CD4-positive, alpha-beta T cell treated with Interleukin-6 for 4 hours (primary cell): ENCODE measurements at regions not wholly inside any gene's neighbourhood (a gene's known extent, or its start where the extent isn't known, plus 50 kb on each side); places are given as distances from the start of the nearest gene placed in this dataset.

Source experiments
- DNase-seq: peaks from one replicate; pipeline ENCODE4 v3.0.0-alpha.2; 2020; ENCODE audit warnings: mixed read lengths

DNA sequence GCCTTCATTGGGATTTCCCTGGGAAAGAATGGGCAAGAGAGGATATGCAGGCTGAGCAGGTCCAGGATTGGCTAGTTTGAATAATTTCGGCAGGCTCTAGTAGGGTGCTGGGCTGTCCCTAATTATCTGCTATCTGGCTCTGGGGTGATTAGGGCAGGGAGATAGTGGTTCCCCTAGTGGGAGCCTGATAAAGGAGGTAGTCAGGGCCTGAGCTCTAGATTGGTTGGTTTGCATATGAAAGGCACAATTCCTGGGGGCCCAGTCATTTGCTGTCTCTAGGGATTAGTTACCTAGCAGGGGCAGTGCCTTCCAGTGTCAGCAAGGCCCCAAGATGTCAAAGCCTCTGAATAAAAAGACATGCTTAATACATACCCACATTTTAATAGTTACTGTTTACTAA is 690.1 kb upstream of the KLHL29 start:
- no peak for DNase-seq

DNA sequence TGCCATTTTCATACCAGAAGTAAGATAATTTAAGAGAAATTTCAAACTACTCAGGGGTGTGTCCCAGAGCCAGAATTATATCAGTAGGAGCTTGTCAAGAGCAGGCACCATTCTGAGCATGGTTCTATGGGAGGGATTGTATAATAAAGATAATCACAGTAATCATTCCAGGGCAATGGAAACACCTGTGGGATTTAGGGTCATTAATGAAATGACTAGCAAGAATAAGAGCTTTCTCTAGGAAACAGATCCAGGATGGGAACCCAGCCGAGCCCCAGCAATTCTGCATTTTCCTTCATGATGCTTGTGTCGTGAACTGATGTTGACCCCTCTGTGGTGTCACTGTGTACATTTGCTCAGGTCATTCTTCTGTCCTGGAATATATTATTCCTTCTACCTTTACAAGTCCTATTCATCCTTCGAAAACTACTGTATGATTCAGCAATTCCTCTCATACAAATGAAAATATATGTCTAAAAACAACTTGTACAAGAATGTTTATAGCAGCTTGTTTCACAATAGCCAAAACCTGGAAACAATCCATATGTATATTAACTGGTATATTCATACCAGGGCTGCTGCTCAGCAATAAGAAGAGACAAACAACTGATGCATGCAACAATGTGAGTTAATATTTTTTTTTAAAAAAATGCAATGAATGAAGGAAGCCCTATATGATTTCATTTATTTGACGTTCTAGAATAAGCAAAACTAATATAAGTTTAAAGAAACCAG is 687.8 kb upstream of the KLHL29 start:
- no peak for DNase-seq

- DNase-seq, result no peak
These were observed 683.3 kb upstream of the KLHL29 start for GRCh38 chr2:22701561-22702160.

- DNase-seq, result no peak
These were observed 681.6 kb upstream of the KLHL29 start for GRCh38 chr2:22703286-22703920.

- DNase-seq, result no peak
These were observed 665.6 kb upstream of the KLHL29 start for GRCh38 chr2:22719396-22719795.

- DNase-seq, result no peak
These were observed 655.5 kb upstream of the KLHL29 start for GRCh38 chr2:22729466-22729865.

- DNase-seq, result no peak
These were observed 650.5 kb upstream of the KLHL29 start for GRCh38 chr2:22734373-22735045.

GRCh38 chr2:22737144-22737543 is 647.8 kb upstream of the KLHL29 start:
- no peak for DNase-seq

GRCh38 chr2:22741216-22741615 is 643.8 kb upstream of the KLHL29 start:
- no peak for DNase-seq

DNA sequence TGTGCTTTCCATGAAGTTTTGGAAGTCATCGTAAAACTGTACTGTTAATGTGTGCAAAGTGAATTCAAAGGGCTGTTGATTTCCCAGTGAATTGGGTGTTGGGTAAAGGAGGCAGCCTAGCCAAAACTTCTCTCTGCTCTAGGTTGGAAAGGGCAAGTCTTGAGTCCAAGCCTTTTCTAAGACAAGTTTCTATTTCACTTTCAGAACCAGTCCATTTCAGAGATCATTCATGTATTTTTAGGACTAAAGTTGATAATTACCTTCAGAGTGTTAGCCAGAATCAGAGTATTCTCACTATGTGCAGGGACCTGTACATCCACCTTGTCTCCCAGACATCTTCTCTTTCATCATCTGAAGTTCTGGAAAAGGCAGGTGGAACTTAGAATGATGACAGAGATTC is 636.1 kb upstream of the KLHL29 start:
- DNase-seq, result no peak

- DNase-seq, result no peak
These were observed 631.5 kb upstream of the KLHL29 start for GRCh38 chr2:22753476-22753875.

DNA sequence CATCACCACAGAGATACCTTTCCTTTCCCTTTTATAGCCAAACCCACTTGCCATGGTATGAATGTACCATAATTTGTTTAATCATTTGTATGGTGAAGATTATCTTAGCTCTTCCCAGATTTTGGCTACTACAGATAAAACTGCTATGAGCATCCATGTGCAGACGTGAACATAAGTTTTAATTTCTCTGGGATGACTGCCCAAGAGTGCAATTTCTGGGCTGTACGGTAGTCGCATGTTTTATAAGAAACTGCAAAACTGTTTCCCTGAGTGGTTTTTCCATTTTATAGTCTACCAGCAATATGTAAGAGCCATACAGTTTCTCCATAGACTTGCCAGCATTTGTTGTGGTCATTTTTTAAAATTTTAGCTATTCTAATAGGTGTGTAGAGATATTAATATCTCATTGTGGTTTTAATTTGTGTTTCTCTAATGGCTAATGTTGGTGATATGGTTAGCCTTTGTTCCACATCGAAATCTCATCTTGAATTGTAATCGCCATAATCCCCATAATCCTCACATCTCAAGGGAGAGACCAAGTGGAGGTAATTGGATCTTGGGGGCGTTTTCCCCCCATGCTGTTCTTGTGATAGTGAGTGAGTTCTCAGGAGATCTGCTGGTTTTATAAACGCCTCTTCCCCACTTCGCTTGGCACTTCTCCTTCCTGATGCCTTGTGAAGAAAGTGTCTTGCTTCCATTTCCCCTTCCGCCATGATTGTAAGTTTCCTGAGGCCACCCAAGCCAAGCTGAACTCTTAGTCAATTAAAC is 628.5 kb upstream of the KLHL29 start:
- DNase-seq, result no peak

DNA sequence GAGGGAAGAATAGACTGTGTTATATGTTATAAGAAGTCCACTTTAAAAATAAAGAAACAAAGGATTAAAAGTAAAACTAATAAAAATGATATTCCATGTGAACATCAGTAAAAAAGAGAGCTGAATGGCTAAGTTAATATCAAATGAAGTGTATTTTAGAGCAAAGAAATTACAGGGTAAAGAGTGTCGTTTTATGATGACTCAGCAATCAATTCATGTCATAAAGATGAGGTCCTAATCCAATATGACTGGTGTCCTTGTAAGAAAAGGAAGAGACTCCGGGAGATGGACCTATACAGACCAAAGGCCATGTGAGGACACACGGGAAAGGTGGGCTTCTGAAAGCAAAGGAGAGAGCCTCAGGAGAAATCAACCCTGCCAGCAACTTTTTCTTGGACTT is 615.5 kb upstream of the KLHL29 start:
- DNase-seq, result no peak

GRCh38 chr2:22784566-22784965 is 600.4 kb upstream of the KLHL29 start:
- no peak for DNase-seq

DNA sequence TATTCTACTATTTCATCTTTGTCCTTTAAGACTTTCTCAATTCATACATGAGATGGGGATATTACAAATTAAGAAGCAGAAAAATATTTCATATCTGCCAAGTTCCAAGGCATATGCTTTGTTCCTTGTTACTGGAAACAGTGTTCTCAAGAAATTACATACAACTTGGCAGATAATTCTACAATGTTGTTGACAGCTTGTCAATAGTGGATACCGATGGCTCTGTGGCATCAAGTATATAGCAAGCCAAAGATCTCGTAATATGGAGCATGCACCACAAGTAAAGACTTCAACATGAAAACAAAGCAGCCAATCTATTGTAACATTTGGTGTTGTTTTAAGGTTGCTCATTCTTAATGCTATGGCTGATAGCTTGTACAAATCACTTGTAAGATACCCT is 598.2 kb upstream of the KLHL29 start:
- DNase-seq, result no peak

GRCh38 chr2:22787745-22788144 is 597.2 kb upstream of the KLHL29 start:
- no peak for DNase-seq

DNA sequence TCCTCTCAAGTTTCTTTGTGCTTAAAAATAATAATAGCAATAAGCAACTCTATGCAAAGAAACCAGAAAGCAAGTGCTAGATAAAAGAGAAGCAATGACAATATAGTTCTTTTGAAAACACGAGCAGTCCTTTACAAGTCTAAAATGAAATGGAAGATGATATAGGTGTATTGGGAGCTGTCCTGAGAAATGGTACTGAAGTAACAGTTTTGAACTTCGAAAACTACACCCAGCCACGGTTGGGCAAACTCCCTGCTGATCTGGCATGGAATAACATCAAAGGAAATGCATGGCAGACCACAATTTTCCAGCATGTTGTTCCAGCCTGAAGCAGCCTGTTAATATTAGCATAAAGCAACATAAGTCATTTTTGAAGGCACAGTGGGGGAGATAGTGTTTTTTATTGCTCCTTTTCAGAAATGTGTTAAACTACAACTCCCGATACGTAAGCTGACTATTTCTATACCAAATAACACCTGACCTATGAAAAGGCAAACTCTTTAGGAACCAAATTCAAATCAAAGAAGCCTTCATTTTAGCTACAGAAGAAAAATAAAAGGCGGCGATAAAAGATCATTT is 596.1 kb upstream of the KLHL29 start:
- no peak for DNase-seq

GRCh38 chr2:22795287-22795866 is 589.6 kb upstream of the KLHL29 start:
- DNase-seq, result no peak

GRCh38 chr2:22798386-22798785 is 586.6 kb upstream of the KLHL29 start:
- DNase-seq, result no peak

- no peak for DNase-seq
These were observed 584.6 kb upstream of the KLHL29 start for GRCh38 chr2:22800412-22800811.

GRCh38 chr2:22801071-22801470 is 583.9 kb upstream of the KLHL29 start:
- no peak for DNase-seq

DNA sequence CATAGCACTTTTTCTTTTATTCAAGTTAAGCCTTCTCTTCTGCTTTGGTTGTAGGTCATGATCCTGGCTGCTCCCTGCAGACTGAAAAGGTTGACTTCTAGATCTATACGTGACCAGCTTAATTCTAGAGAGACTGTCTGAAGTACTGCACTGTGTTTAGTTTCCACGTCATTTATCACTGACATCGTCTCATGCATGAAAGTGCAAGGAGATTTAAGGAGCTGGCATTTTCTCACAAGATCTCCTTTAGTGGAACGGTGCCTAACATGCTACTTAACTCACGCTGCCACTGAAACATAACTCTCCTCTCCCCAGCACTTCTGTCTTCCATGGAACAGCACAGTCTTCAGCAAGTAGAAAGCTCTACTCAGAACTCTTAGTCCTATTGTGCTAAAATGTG is 583.0 kb upstream of the KLHL29 start:
- no peak for DNase-seq
